Bronchial epithelial cell (primary cell): ENCODE measurements at regions not wholly inside any gene's neighbourhood (a gene's known extent, or its start where the extent isn't known, plus 50 kb on each side); places are given as distances from the start of the nearest gene placed in this dataset.
A peak's percentile ranks its signal among the peaks of the same experiment; 100 is the strongest.

ENCODE experiments used
- DNase-seq: peaks from one replicate; pipeline ENCODE4 v3.0.0-alpha.2; 2010; ENCODE audit warnings: low read depth
- FAIRE-seq: peaks from 2 replicates; lab custom pipeline; 2011; peaks lifted over from hg19 to GRCh38; lab: Jason Lieb, UNC
- H3K27me3 ChIP-seq: 2 replicates; pipeline ENCODE4 v1.5.1; 2011; ENCODE audit warnings: low read length; ENCODE audit not compliant: control insufficient read depth, insufficient read depth
- H3K36me3 ChIP-seq: 2 replicates; pipeline ENCODE4 v1.5.1; 2011; ENCODE audit warnings: low read length; ENCODE audit not compliant: control insufficient read depth, insufficient read depth
- H3K4me3 ChIP-seq: 2 replicates; pipeline ENCODE4 v1.5.1; 2011; ENCODE audit warnings: mild to moderate bottlenecking, low read depth, low read length, control low read depth
- TF ChIP-seq, protein P1 (sequence below): IDR thresholded peaks from 2 replicates; pipeline ENCODE4 v1.5.1; 2011; ENCODE audit warnings: mild to moderate bottlenecking, moderate library complexity, low read length, control low read depth, inconsistent platforms; ENCODE audit not compliant: insufficient read depth, severe bottlenecking

DNA sequence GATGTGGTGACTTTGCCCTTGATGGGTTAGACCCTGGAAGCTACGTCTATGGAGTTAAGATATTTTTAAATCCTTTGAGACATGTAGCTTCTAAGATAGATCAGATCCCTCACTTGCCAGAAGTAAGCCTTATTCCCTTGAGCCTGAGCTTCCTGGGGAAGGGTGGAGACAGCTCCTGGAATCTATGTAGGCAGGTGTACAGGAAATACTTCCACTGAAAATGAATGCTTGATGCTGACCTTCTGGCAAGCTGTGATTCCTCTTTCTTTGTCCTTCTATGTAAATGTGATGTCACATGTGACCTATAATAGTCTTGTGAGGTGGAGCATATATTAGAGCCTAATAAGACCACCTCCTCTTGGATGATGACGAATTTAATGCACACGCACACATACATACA, 1152.0 kb upstream of the ACO1 start:
- Histone ChIP-seq H3K4me3 (no peak overlapping the region), H3K36me3 (no peaks in the 10 kb centered on the region), H3K27me3 (no peaks in the 10 kb centered on the region)
- DNase-seq (no peak), FAIRE-seq (no peak)
- TF ChIP-seq, protein P1, sequence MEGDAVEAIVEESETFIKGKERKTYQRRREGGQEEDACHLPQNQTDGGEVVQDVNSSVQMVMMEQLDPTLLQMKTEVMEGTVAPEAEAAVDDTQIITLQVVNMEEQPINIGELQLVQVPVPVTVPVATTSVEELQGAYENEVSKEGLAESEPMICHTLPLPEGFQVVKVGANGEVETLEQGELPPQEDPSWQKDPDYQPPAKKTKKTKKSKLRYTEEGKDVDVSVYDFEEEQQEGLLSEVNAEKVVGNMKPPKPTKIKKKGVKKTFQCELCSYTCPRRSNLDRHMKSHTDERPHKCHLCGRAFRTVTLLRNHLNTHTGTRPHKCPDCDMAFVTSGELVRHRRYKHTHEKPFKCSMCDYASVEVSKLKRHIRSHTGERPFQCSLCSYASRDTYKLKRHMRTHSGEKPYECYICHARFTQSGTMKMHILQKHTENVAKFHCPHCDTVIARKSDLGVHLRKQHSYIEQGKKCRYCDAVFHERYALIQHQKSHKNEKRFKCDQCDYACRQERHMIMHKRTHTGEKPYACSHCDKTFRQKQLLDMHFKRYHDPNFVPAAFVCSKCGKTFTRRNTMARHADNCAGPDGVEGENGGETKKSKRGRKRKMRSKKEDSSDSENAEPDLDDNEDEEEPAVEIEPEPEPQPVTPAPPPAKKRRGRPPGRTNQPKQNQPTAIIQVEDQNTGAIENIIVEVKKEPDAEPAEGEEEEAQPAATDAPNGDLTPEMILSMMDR = no peak

DNA sequence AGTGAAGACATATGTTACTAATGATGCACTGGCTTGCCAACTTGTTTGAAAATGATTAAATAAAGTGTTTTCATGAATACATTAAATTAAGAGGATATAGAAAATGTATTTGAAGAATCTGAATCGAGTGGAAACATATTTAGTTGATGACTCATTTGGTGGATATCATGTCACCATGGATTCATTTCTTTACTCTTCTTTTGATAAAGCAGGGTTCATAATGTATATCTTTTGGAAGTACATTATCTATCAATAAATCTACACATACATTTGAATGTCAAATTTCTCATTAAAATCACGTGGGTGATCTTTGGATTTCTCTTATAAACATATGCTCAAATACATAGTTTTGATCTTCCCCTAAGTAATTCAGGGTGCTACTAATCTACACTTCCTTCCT, 1148.1 kb upstream of the ACO1 start:
- DNase-seq (peak; percentile 32), FAIRE-seq (no peak)
- Histone ChIP-seq H3K4me3 (no peak overlapping the region), H3K27me3 (no peaks in the 10 kb centered on the region), H3K36me3 (no peaks in the 10 kb centered on the region)
- TF ChIP-seq, protein P1 = no peak

DNA sequence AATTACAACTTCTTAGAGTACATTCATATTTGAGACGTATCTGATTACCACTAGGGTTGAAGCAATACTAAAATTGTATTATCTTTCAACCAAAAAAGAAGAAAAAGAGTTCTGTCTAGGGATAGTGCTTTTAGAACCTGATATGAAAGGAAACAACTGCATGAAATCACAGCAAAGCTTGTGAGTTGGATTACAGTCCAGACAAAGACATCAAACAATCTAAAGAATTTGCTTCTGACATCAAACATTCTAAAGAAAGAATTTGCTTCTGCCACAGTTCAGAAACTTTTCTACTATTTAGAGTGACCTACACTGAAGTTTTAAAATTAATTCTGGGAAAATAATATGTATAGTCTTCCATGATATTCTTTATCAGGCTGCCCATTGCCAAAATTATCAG, 1141.1 kb upstream of the ACO1 start:
- no peaks in the 10 kb centered on the region for H3K36me3 ChIP-seq
- no peaks in the 10 kb centered on the region for H3K27me3 ChIP-seq
- DNase-seq (no peak), FAIRE-seq (no peak)
- H3K4me3 ChIP-seq = no peak overlapping the region
- TF ChIP-seq, protein P1 = no peak

DNA sequence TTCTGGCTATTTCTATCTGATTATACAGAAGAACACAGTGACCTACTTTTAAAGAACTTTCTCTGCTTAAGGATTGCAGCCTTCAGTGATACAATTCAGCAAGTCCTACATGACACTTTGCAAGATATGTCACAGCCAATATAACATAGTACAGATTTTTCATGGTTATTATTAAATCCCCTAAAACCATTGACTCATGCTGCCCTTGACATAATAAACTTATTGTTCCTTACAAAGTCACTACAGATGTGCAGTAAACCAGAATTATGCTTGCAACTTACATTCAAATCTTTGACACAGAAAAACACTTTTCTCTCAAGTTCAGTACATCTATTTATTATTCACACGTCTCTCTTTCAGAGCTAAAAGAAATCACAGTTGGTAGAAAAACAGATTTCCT, 1136.3 kb upstream of the ACO1 start:
- H3K36me3 ChIP-seq = no peaks in the 10 kb centered on the region

DNA sequence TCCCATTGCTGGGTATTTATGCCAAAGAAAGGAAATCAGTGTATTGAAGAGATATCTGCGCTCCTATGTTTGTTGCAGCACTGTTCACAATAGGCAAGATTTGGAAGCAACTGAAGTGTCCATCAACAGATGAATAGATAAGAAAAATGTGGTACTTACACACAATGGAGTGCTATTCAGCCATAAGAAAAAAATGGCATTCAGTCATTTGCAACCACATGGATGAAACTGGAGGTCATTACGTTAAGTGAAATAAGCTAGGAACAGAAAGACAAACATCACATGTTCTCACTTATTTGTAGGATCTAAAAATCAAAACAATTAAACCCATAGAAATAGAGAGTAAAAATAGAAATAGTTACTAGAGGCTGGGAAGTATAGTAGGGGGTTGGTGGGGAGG, 1133.1 kb upstream of the ACO1 start:
- FAIRE-seq (no peak), DNase-seq (no peak)
- no peak overlapping the region for H3K4me3 ChIP-seq
- TF ChIP-seq, protein P1 = no peak
- no peaks in the 10 kb centered on the region for H3K36me3 ChIP-seq
- no peaks in the 10 kb centered on the region for H3K27me3 ChIP-seq

More for the DNA sequence above, 1136.3 kb upstream of the ACO1 start:
- Histone ChIP-seq H3K4me3 (no peak overlapping the region), H3K27me3 (no peaks in the 10 kb centered on the region)
- no peak for DNase-seq
- no peak for FAIRE-seq
- TF ChIP-seq, protein P1 = no peak
